ENCODE measurements at regions not wholly inside any gene's neighbourhood (a gene's known extent, or its start where the extent isn't known, plus 50 kb on each side); places are given as distances from the start of the nearest gene placed in this dataset.
"Not testable (repeated sequence)": the region's sequence is repeated elsewhere in the genome, so short reads cannot be mapped to it uniquely, and the experiment has no call there.

- not testable (repeated sequence) for H3K27me3 ChIP-seq (ENCODE audit: insufficient read depth, low read length); H3K4me3 ChIP-seq (ENCODE audit: low read length); H3K36me3 ChIP-seq (ENCODE audit: insufficient read depth, low read length); H2AFZ ChIP-seq (ENCODE audit: low read depth, low read length); H3K9me3 ChIP-seq (ENCODE audit: low read length); H3K4me1 ChIP-seq (ENCODE audit: insufficient read depth, low read length)
Observed at GRCh38 chr2:95723627-95724210, 131.9 kb downstream of the TRIM43 start.

GRCh38 chr2:95725191-95725590, 133.4 kb downstream of the TRIM43 start:
- H3K36me3 ChIP-seq (ENCODE audit: insufficient read depth, low read length); H3K4me1 ChIP-seq (ENCODE audit: insufficient read depth, low read length); H3K9me3 ChIP-seq (ENCODE audit: low read length); H2AFZ ChIP-seq (ENCODE audit: low read depth, low read length); H3K4me3 ChIP-seq (ENCODE audit: low read length); H3K27me3 ChIP-seq (ENCODE audit: insufficient read depth, low read length): not testable (repeated sequence)

GRCh38 chr2:95725677-95726076, 133.9 kb downstream of the TRIM43 start:
- not testable (repeated sequence) for H3K4me3 ChIP-seq (ENCODE audit: low read length); H3K36me3 ChIP-seq (ENCODE audit: insufficient read depth, low read length); H2AFZ ChIP-seq (ENCODE audit: low read depth, low read length); H3K9me3 ChIP-seq (ENCODE audit: low read length); H3K4me1 ChIP-seq (ENCODE audit: insufficient read depth, low read length); H3K27me3 ChIP-seq (ENCODE audit: insufficient read depth, low read length)

- H3K4me1 ChIP-seq (ENCODE audit: insufficient read depth, low read length); H3K9me3 ChIP-seq (ENCODE audit: low read length); H3K36me3 ChIP-seq (ENCODE audit: insufficient read depth, low read length); H2AFZ ChIP-seq (ENCODE audit: low read depth, low read length); H3K4me3 ChIP-seq (ENCODE audit: low read length); H3K27me3 ChIP-seq (ENCODE audit: insufficient read depth, low read length): not testable (repeated sequence)
Observed at GRCh38 chr2:95727420-95727819, 135.6 kb downstream of the TRIM43 start.

- Histone ChIP-seq H3K27me3 (ENCODE audit: insufficient read depth, low read length) (no peaks in the 10 kb centered on the region), H3K9me3 (ENCODE audit: low read length) (no peaks in the 10 kb centered on the region), H3K4me3 (ENCODE audit: low read length) (no peak overlapping the region), H3K4me1 (ENCODE audit: insufficient read depth, low read length) (no peaks in the 10 kb centered on the region), H3K36me3 (ENCODE audit: insufficient read depth, low read length) (no peaks in the 10 kb centered on the region), H2AFZ (ENCODE audit: low read depth, low read length) (no peak overlapping the region)
Observed at GRCh38 chr2:95728878-95729596, 137.2 kb downstream of the TRIM43 start.

GRCh38 chr2:95729597-95729955, 137.8 kb downstream of the TRIM43 start:
- Histone ChIP-seq H3K36me3 (ENCODE audit: insufficient read depth, low read length) (no peaks in the 10 kb centered on the region), H3K27me3 (ENCODE audit: insufficient read depth, low read length) (no peaks in the 10 kb centered on the region), H3K4me1 (ENCODE audit: insufficient read depth, low read length) (no peaks in the 10 kb centered on the region), H3K9me3 (ENCODE audit: low read length) (no peaks in the 10 kb centered on the region), H3K4me3 (ENCODE audit: low read length) (no peak overlapping the region), H2AFZ (ENCODE audit: low read depth, low read length) (no peak overlapping the region)

- Histone ChIP-seq H3K27me3 (ENCODE audit: insufficient read depth, low read length) (no peaks in the 10 kb centered on the region), H3K4me3 (ENCODE audit: low read length) (no peak overlapping the region), H3K4me1 (ENCODE audit: insufficient read depth, low read length) (no peaks in the 10 kb centered on the region), H2AFZ (ENCODE audit: low read depth, low read length) (no peak overlapping the region), H3K9me3 (ENCODE audit: low read length) (no peaks in the 10 kb centered on the region), H3K36me3 (ENCODE audit: insufficient read depth, low read length) (no peaks in the 10 kb centered on the region)
Observed at GRCh38 chr2:95730813-95731212, 139.0 kb downstream of the TRIM43 start.

- Histone ChIP-seq H2AFZ (ENCODE audit: low read depth, low read length) (no peak overlapping the region), H3K4me1 (ENCODE audit: insufficient read depth, low read length) (no peaks in the 10 kb centered on the region), H3K27me3 (ENCODE audit: insufficient read depth, low read length) (no peaks in the 10 kb centered on the region), H3K9me3 (ENCODE audit: low read length) (no peaks in the 10 kb centered on the region), H3K4me3 (ENCODE audit: low read length) (no peak overlapping the region), H3K36me3 (ENCODE audit: insufficient read depth, low read length) (no peaks in the 10 kb centered on the region)
Observed at GRCh38 chr2:95734976-95735890, 143.4 kb downstream of the TRIM43 start.

- H3K4me1 ChIP-seq (ENCODE audit: insufficient read depth, low read length): no peaks in the 10 kb centered on the region
- H3K9me3 ChIP-seq (ENCODE audit: low read length): no peaks in the 10 kb centered on the region
- no peaks in the 10 kb centered on the region for H3K36me3 ChIP-seq (ENCODE audit: insufficient read depth, low read length)
- no peak overlapping the region for H2AFZ ChIP-seq (ENCODE audit: low read depth, low read length)
- H3K4me3 ChIP-seq (ENCODE audit: low read length): no peak overlapping the region
- no peaks in the 10 kb centered on the region for H3K27me3 ChIP-seq (ENCODE audit: insufficient read depth, low read length)
Observed at GRCh38 chr2:95738301-95738700, 146.5 kb downstream of the TRIM43 start.

GRCh38 chr2:95752126-95752525, 160.3 kb downstream of the TRIM43 start:
- H3K4me3 ChIP-seq (ENCODE audit: low read length); H3K27me3 ChIP-seq (ENCODE audit: insufficient read depth, low read length); H3K9me3 ChIP-seq (ENCODE audit: low read length); H3K36me3 ChIP-seq (ENCODE audit: insufficient read depth, low read length); H3K4me1 ChIP-seq (ENCODE audit: insufficient read depth, low read length); H2AFZ ChIP-seq (ENCODE audit: low read depth, low read length): not testable (repeated sequence)

- not testable (repeated sequence) for H3K9me3 ChIP-seq (ENCODE audit: low read length); H3K27me3 ChIP-seq (ENCODE audit: insufficient read depth, low read length); H3K36me3 ChIP-seq (ENCODE audit: insufficient read depth, low read length); H2AFZ ChIP-seq (ENCODE audit: low read depth, low read length); H3K4me1 ChIP-seq (ENCODE audit: insufficient read depth, low read length); H3K4me3 ChIP-seq (ENCODE audit: low read length)
Observed at GRCh38 chr2:95753812-95754211, 162.0 kb downstream of the TRIM43 start.

- not testable (repeated sequence) for H3K36me3 ChIP-seq (ENCODE audit: insufficient read depth, low read length); H3K9me3 ChIP-seq (ENCODE audit: low read length); H3K27me3 ChIP-seq (ENCODE audit: insufficient read depth, low read length); H3K4me1 ChIP-seq (ENCODE audit: insufficient read depth, low read length); H3K4me3 ChIP-seq (ENCODE audit: low read length); H2AFZ ChIP-seq (ENCODE audit: low read depth, low read length)
Observed at GRCh38 chr2:95754213-95754612, 162.4 kb downstream of the TRIM43 start.

- not testable (repeated sequence) for H3K4me3 ChIP-seq (ENCODE audit: low read length); H2AFZ ChIP-seq (ENCODE audit: low read depth, low read length); H3K27me3 ChIP-seq (ENCODE audit: insufficient read depth, low read length); H3K9me3 ChIP-seq (ENCODE audit: low read length); H3K4me1 ChIP-seq (ENCODE audit: insufficient read depth, low read length); H3K36me3 ChIP-seq (ENCODE audit: insufficient read depth, low read length)
Observed at GRCh38 chr2:95754819-95755563, 163.2 kb downstream of the TRIM43 start.

All from neuron (in vitro differentiated cells).